ENCODE measurements at regions not wholly inside any gene's neighbourhood (a gene's known extent, or its start where the extent isn't known, plus 50 kb on each side); places are given as distances from the start of the nearest gene placed in this dataset.

DNA sequence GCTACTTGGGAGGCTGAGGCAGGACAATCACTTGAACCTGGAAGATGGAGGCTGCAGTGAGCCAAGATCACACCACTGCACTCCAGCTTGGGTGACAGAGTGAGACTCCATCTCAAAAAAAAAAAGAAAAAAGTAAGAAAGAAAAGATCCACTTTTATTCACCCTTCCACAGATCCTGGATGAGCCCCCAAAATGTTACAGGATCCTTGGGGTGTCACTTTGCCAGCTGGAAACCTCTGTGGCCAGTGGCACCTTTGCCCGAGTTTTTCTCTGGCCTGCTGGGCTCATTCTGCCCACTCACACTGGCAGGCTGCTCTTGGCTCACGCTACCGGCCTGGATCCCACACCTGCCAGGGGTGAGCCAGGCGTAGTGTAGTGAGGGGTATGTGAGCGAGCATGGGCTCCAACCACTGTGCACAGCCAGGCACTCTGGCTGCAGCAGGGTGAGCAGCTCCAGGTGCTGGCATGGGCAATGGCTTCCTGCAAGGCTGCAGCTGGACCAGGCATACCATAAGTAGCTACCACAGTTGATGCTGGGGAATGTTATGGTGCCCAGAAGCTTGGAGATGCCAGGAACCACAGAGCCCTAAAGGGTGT is 57.8 kb upstream of the C15orf39 start:
- H3K4me3 ChIP-seq (ENCODE audit: low read depth, low read length, poor library complexity, severe bottlenecking) = no peak overlapping the region
- no peaks in the 10 kb centered on the region for H3K4me1 ChIP-seq (ENCODE audit: insufficient read depth, low read length, poor library complexity, severe bottlenecking)
- H3K27ac ChIP-seq (ENCODE audit: low read depth, low read length, poor library complexity, severe bottlenecking) = no peak overlapping the region
- CTCF ChIA-PET = no interaction called here
- peaks cover 44% of the 10 kb centered on the region for H3K9me3 ChIP-seq (ENCODE audit: low read depth, low read length, poor library complexity, severe bottlenecking)
- TF ChIP-seq EZH2 (IDR thresholded peaks at IDR 0.05; ENCODE audit: borderline replicate concordance, low read depth, low read length, poor library complexity, severe bottlenecking) = no peak
- TF ChIP-seq, protein P1, sequence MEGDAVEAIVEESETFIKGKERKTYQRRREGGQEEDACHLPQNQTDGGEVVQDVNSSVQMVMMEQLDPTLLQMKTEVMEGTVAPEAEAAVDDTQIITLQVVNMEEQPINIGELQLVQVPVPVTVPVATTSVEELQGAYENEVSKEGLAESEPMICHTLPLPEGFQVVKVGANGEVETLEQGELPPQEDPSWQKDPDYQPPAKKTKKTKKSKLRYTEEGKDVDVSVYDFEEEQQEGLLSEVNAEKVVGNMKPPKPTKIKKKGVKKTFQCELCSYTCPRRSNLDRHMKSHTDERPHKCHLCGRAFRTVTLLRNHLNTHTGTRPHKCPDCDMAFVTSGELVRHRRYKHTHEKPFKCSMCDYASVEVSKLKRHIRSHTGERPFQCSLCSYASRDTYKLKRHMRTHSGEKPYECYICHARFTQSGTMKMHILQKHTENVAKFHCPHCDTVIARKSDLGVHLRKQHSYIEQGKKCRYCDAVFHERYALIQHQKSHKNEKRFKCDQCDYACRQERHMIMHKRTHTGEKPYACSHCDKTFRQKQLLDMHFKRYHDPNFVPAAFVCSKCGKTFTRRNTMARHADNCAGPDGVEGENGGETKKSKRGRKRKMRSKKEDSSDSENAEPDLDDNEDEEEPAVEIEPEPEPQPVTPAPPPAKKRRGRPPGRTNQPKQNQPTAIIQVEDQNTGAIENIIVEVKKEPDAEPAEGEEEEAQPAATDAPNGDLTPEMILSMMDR (conservative IDR thresholded peaks at IDR 0.05; ENCODE audit: low read depth, low read length) = no peak
- intact Hi-C loops (cut with micrococcal nuclease; ENCODE audit: unreplicated experiment) = no loop called here
- no peak for DNase-seq (ENCODE audit: low spot score)
- no TSS peak for BruUV-seq (replicated peaks)
- no peaks in the 10 kb centered on the region for H3K27me3 ChIP-seq (replicated peaks; ENCODE audit: insufficient read depth, low read depth, low read length, poor library complexity)
- H3K36me3 ChIP-seq (ENCODE audit: insufficient read depth, low read length, poor library complexity, severe bottlenecking) = no peaks in the 10 kb centered on the region
- POLR2A ChIA-PET (ENCODE audit: low non-redundant PET) = no interaction called here

DNA sequence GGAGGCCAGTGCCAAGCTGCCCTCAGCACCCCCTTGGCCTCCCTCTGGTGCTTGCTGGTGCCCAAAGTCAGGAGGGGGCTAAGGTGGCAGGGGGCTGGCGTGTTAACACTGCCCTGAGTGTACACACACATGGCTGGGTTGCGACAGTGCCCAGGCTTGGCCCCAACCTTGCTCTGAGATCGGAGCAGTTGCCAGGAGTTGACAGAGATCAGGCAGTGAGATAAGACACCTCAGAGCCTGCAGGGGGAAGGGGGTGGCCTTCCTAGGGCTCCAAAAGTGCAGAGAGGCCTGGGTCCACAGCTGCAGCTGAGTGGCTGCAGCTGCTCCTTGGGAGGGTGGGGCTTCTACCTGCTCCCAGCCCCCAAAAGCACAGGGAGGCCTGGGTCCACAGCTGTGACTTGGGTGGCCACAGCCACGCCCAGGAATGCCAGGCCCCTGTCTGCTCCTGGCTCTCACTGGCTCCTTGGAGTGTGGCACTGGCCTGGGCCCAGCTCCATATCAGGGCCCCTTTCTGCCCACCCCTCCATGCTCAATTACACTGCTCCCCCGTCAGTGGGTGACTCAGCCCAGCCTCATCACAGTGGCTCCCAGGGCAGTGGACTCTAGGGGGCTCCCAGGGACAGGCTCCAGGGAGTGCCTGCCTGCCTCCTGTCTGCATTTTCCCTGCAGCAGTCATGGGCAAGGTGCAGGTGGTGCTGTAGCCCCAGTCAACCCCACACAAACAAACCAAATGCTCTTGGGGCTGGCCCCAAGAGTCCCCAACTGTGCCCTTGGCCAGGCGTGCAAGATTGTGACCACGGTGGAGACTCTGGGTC is 56.4 kb upstream of the C15orf39 start:
- CTCF ChIA-PET = no interaction called here
- intact Hi-C loops (cut with micrococcal nuclease; ENCODE audit: unreplicated experiment) = no loop called here
- no TSS peak for BruUV-seq (replicated peaks)
- Histone ChIP-seq H3K27me3 (replicated peaks; ENCODE audit: insufficient read depth, low read depth, low read length, poor library complexity) (no peaks in the 10 kb centered on the region), H3K36me3 (ENCODE audit: insufficient read depth, low read length, poor library complexity, severe bottlenecking) (no peaks in the 10 kb centered on the region), H3K4me3 (ENCODE audit: low read depth, low read length, poor library complexity, severe bottlenecking) (no peak overlapping the region), H3K9me3 (ENCODE audit: low read depth, low read length, poor library complexity, severe bottlenecking) (peaks cover 44% of the 10 kb centered on the region), H3K27ac (ENCODE audit: low read depth, low read length, poor library complexity, severe bottlenecking) (no peak overlapping the region), H3K4me1 (ENCODE audit: insufficient read depth, low read length, poor library complexity, severe bottlenecking) (no peaks in the 10 kb centered on the region)
- POLR2A ChIA-PET (ENCODE audit: low non-redundant PET) = no interaction called here
- no peak for DNase-seq (ENCODE audit: low spot score)
- TF ChIP-seq EZH2 (IDR thresholded peaks at IDR 0.05; ENCODE audit: borderline replicate concordance, low read depth, low read length, poor library complexity, severe bottlenecking) = no peak
- TF ChIP-seq, protein P1 (conservative IDR thresholded peaks at IDR 0.05; ENCODE audit: low read depth, low read length) = no peak

DNA sequence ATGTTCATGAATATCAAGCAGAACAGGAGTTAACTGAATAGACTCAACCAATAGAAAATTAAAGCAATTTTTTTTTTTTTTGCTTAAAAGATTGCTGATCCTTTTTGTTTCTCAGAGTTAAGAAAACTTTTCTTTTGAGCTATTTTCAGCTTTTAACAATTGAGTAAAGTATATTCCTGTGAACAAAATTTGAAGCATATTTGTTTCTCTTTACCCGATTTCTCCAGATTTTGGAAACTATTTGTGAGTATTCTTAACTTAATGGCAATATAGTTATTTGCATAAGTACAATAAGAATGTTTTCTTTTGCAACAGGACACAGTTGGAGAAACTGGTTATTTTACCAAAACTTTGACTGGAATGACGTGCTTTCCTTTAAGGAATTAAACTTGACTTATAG is 53.4 kb upstream of the C15orf39 start:
- H3K9me3 ChIP-seq (ENCODE audit: low read depth, low read length, poor library complexity, severe bottlenecking) = peaks cover 31% of the 10 kb centered on the region
- intact Hi-C loops (cut with micrococcal nuclease; ENCODE audit: unreplicated experiment) = no loop called here
- ChIA-PET CTCF (no interaction called here), POLR2A (ENCODE audit: low non-redundant PET) (no interaction called here)
- BruUV-seq (replicated peaks) = no TSS peak
- TF ChIP-seq, protein P1 (conservative IDR thresholded peaks at IDR 0.05; ENCODE audit: low read depth, low read length) = no peak
- TF ChIP-seq EZH2 (IDR thresholded peaks at IDR 0.05; ENCODE audit: borderline replicate concordance, low read depth, low read length, poor library complexity, severe bottlenecking) = no peak
- no peak overlapping the region for H3K27ac ChIP-seq (ENCODE audit: low read depth, low read length, poor library complexity, severe bottlenecking)
- no peaks in the 10 kb centered on the region for H3K27me3 ChIP-seq (replicated peaks; ENCODE audit: insufficient read depth, low read depth, low read length, poor library complexity)
- H3K4me3 ChIP-seq (ENCODE audit: low read depth, low read length, poor library complexity, severe bottlenecking) = no peak overlapping the region
- H3K4me1 ChIP-seq (ENCODE audit: insufficient read depth, low read length, poor library complexity, severe bottlenecking) = no peaks in the 10 kb centered on the region
- H3K36me3 ChIP-seq (ENCODE audit: insufficient read depth, low read length, poor library complexity, severe bottlenecking) = no peaks in the 10 kb centered on the region
- DNase-seq (ENCODE audit: low spot score) = no peak

Measured in A673 (cell line).